ENCODE measurements at regions not wholly inside any gene's neighbourhood (a gene's known extent, or its start where the extent isn't known, plus 50 kb on each side); places are given as distances from the start of the nearest gene placed in this dataset.

DNA sequence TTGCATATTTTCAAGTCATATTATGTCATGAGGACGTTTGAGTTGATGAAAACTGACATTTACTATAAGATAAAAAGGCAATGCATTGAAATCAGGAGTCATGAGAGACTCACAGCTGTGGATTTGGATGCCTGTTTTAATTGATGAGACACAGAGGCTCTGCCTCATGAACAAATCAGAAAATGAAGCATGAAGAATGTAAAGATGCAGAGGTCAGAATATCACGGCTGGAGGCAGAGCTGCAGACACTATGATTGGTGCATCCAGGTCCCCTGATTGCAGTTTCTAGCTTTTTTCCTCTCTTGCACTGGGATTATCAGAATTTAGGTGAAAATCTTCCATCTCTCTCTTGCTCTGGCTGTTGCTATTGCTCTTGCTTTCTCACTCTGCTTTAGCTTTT, 74.7 kb downstream of the FAM47B start:
- H2AFZ ChIP-seq (ENCODE audit: low read length), result no peak overlapping the region
- WGBS (ENCODE audit: extremely low coverage, insufficient read length, low lambda C conversion rate), result no CpG with 5 or more reads among the region's 2 CpGs

More for the DNA sequence above, 74.7 kb downstream of the FAM47B start:
- Histone ChIP-seq H2BK120ac (ENCODE audit: low read depth, low read length, poor library complexity, severe bottlenecking) (no peak overlapping the region), H4K20me1 (ENCODE audit: control insufficient read depth, insufficient read depth, insufficient read length) (no peaks in the 10 kb centered on the region), H3K4me1 (ENCODE audit: insufficient read depth, low read length) (0 out of 2 replicates have a peak, but pooled peaks cover 2% of the 10 kb centered on the region), H3K9me3 (ENCODE audit: control insufficient read depth, low read depth, low read length) (no peaks in the 10 kb centered on the region), H2AK5ac (ENCODE audit: insufficient read length, low read length) (no peak overlapping the region), H3K23me2 (ENCODE audit: insufficient read length, low read depth, low read length, poor library complexity, severe bottlenecking) (no peaks in the 10 kb centered on the region), H4K91ac (ENCODE audit: insufficient read length, low read depth, low read length) (no peak overlapping the region), H3T11ph (ENCODE audit: low read length) (no peak overlapping the region), H2BK15ac (ENCODE audit: low read depth, low read length) (no peak overlapping the region), H3K14ac (ENCODE audit: insufficient read depth, low read length) (no peak overlapping the region), H4K5ac (ENCODE audit: insufficient read length, low read depth, low read length) (no peak overlapping the region), H2BK5ac (ENCODE audit: insufficient read length, low read length) (no peak overlapping the region), H2BK20ac (ENCODE audit: low read depth, low read length, poor library complexity, severe bottlenecking) (no peak overlapping the region), H4K8ac (replicated peaks; ENCODE audit: insufficient read length, low read depth, low read length) (no peak overlapping the region), H2BK12ac (ENCODE audit: insufficient read length, low read depth, low read length) (no peak overlapping the region), H3K79me2 (ENCODE audit: insufficient read depth, low read length) (no peaks in the 10 kb centered on the region), H3K4me2 (ENCODE audit: insufficient read depth, insufficient read length, low read length) (no peak overlapping the region), H3K27me3 (ENCODE audit: insufficient read depth, low read length) (no peaks in the 10 kb centered on the region), H3K23ac (ENCODE audit: insufficient read length, low read depth, low read length) (no peak overlapping the region), H3K9ac (ENCODE audit: extremely low read depth, insufficient read length, low read length) (no peak overlapping the region), H3K4ac (ENCODE audit: low read depth, low read length) (no peak overlapping the region), H3K56ac (ENCODE audit: insufficient read length, low read depth, low read length) (no peak overlapping the region), H3K27ac (ENCODE audit: insufficient read length, low read depth, low read length) (no peak overlapping the region), H3K18ac (ENCODE audit: insufficient read length, low read depth, low read length) (no peak overlapping the region), H3K79me1 (ENCODE audit: insufficient read depth, low read depth, low read length, poor library complexity, severe bottlenecking) (no peaks in the 10 kb centered on the region)
- H3K9me3 Mint-ChIP-seq, result peaks cover 50 to 59% of the 10 kb centered on the region in 2 experiments
- H3K36me3 Mint-ChIP-seq (ENCODE audit: insufficient read depth in 1 of 3, low read depth in 3 of 3), result peaks cover 2 to 6% (median 3%) of the 10 kb centered on the region in 3 experiments; a peak in 5 of 7 replicates
- H3K4me1 Mint-ChIP-seq, result peaks cover 5 to 11% of the 10 kb centered on the region in 2 experiments
- H3K27ac Mint-ChIP-seq, result no peak overlapping the region
- no peak for TF ChIP-seq CTCF (conservative IDR thresholded peaks at IDR 0.05)
- DNase-seq, result no peak
- H3K4me3 Mint-ChIP-seq, result no peak overlapping the region
- H3K27me3 Mint-ChIP-seq (ENCODE audit: low read depth), result no peaks in the 10 kb centered on the region
